H9 (cell line): ENCODE measurements at regions not wholly inside any gene's neighbourhood (a gene's known extent, or its start where the extent isn't known, plus 50 kb on each side); places are given as distances from the start of the nearest gene placed in this dataset.

ENCODE experiments used
- DNase-seq: peaks from one replicate; pipeline ENCODE4 v3.0.0-alpha.2; 2017
- H2AFZ ChIP-seq: one replicate; pipeline ENCODE4 v1.6.1; 2013; ENCODE audit warnings: mild to moderate bottlenecking, low read length, control low read depth, moderate library complexity
- H2AK5ac ChIP-seq: 2 replicates; pipeline ENCODE4 v1.6.1; 2013; ENCODE audit warnings: low read length, control low read depth, mixed read lengths; ENCODE audit not compliant: insufficient read length
- H2BK120ac ChIP-seq: one replicate; pipeline ENCODE4 v1.6.1; 2013; ENCODE audit warnings: low read depth, mild to moderate bottlenecking, low read length, control low read depth, inconsistent platforms; ENCODE audit not compliant: poor library complexity, severe bottlenecking
- H2BK12ac ChIP-seq: 2 replicates; pipeline ENCODE4 v1.6.1; 2013; ENCODE audit warnings: low read length, control low read depth, mixed read lengths, low read depth; ENCODE audit not compliant: insufficient read length
- H2BK15ac ChIP-seq: 2 replicates; pipeline ENCODE4 v1.6.1; 2013; ENCODE audit warnings: low read depth, low read length, control low read depth
- H2BK20ac ChIP-seq: one replicate; pipeline ENCODE4 v1.6.1; 2013; ENCODE audit warnings: low read depth, mild to moderate bottlenecking, low read length, control low read depth, inconsistent platforms; ENCODE audit not compliant: poor library complexity, severe bottlenecking
- H2BK5ac ChIP-seq: 2 replicates; pipeline ENCODE4 v1.6.1; 2013; ENCODE audit warnings: low read length, control low read depth, mixed read lengths; ENCODE audit not compliant: insufficient read length
- H3K14ac ChIP-seq: 2 replicates; pipeline ENCODE4 v1.6.1; 2013; ENCODE audit warnings: low read length, control low read depth; ENCODE audit not compliant: insufficient read depth
- H3K18ac ChIP-seq: 2 replicates; pipeline ENCODE4 v1.6.1; 2013; ENCODE audit warnings: low read depth, mild to moderate bottlenecking, mixed read lengths, low read length, control low read depth; ENCODE audit not compliant: insufficient read length
- H3K23ac ChIP-seq: 2 replicates; pipeline ENCODE4 v1.6.1; 2013; ENCODE audit warnings: low read length, control low read depth, mixed read lengths, low read depth; ENCODE audit not compliant: insufficient read length
- H3K23me2 ChIP-seq: 2 replicates; pipeline ENCODE4 v1.6.1; 2013; ENCODE audit warnings: low read depth, mild to moderate bottlenecking, mixed read lengths, low read length, control low read depth; ENCODE audit not compliant: insufficient read length, poor library complexity, severe bottlenecking
- H3K27ac ChIP-seq: 2 replicates; pipeline ENCODE4 v1.5.1; 2013; ENCODE audit warnings: low read length, control low read depth, mixed read lengths, low read depth; ENCODE audit not compliant: insufficient read length
- H3K27me3 ChIP-seq: 2 replicates; pipeline ENCODE4 v1.6.1; 2013; ENCODE audit warnings: low read length, control low read depth, inconsistent platforms; ENCODE audit not compliant: insufficient read depth
- H3K4ac ChIP-seq: 2 replicates; pipeline ENCODE4 v1.6.1; 2013; ENCODE audit warnings: low read depth, mild to moderate bottlenecking, control low read depth, inconsistent platforms, low read length, moderate library complexity
- H3K4me1 ChIP-seq: 2 replicates; pipeline ENCODE4 v1.6.1; 2013; ENCODE audit warnings: low read length, control low read depth, inconsistent platforms; ENCODE audit not compliant: insufficient read depth
- H3K4me2 ChIP-seq: 2 replicates; pipeline ENCODE4 v1.6.1; 2013; ENCODE audit warnings: low read length, control low read depth, mixed read lengths; ENCODE audit not compliant: insufficient read length, insufficient read depth
- H3K56ac ChIP-seq: 2 replicates; pipeline ENCODE4 v1.6.1; 2013; ENCODE audit warnings: low read depth, mild to moderate bottlenecking, mixed read lengths, low read length, control low read depth; ENCODE audit not compliant: insufficient read length
- H3K79me1 ChIP-seq: 2 replicates; pipeline ENCODE4 v1.6.1; 2013; ENCODE audit warnings: low read depth, mild to moderate bottlenecking, moderate library complexity, low read length, control low read depth, inconsistent platforms; ENCODE audit not compliant: insufficient read depth, poor library complexity, severe bottlenecking
- H3K79me2 ChIP-seq: 2 replicates; pipeline ENCODE4 v1.6.1; 2013; ENCODE audit warnings: low read length, control low read depth, inconsistent platforms; ENCODE audit not compliant: insufficient read depth
- H3K9ac ChIP-seq: 2 replicates; pipeline ENCODE4 v1.6.1; 2013; ENCODE audit warnings: low read length, control low read depth, mixed read lengths; ENCODE audit not compliant: insufficient read length; ENCODE audit errors: extremely low read depth
- H3K9me3 ChIP-seq: one replicate; pipeline ENCODE4 v1.6.1; 2013; ENCODE audit warnings: low read depth, low read length, inconsistent platforms; ENCODE audit not compliant: control insufficient read depth
- H3T11ph ChIP-seq: one replicate; pipeline ENCODE4 v1.6.1; 2013; ENCODE audit warnings: mild to moderate bottlenecking, low read length, control low read depth, inconsistent platforms
- H4K20me1 ChIP-seq: one replicate; pipeline ENCODE4 v1.6.1; 2013; ENCODE audit not compliant: control insufficient read depth, insufficient read length, insufficient read depth
- H4K5ac ChIP-seq: 2 replicates; pipeline ENCODE4 v1.6.1; 2013; ENCODE audit warnings: low read depth, mild to moderate bottlenecking, mixed read lengths, low read length, control low read depth; ENCODE audit not compliant: insufficient read length
- H4K8ac ChIP-seq: replicated peaks from 2 replicates; pipeline ENCODE4 v1.6.1; 2013; ENCODE audit warnings: low read length, control low read depth, mixed read lengths, low read depth; ENCODE audit not compliant: insufficient read length
- H4K91ac ChIP-seq: 2 replicates; pipeline ENCODE4 v1.6.1; 2013; ENCODE audit warnings: low read depth, mild to moderate bottlenecking, moderate library complexity, mixed read lengths, low read length, control low read depth; ENCODE audit not compliant: insufficient read length
- H3K27ac Mint-ChIP-seq, 3 experiments: 2 replicates in 2 of 3; 3 replicates in 1 of 3; pipeline ENCODE4 v1.8.0; 2020 to 2021; ENCODE audit warnings: mixed read lengths in 3 of 3, mild to moderate bottlenecking in 1 of 3, moderate library complexity in 1 of 3
- H3K27me3 Mint-ChIP-seq: 2 replicates; pipeline ENCODE4 v1.8.0; 2021; ENCODE audit warnings: low read depth, mild to moderate bottlenecking, moderate library complexity, mixed read lengths
- H3K36me3 Mint-ChIP-seq, 3 experiments: 2 replicates in 2 of 3; 3 replicates in 1 of 3; pipeline ENCODE4 v1.8.0; 2020 to 2021; ENCODE audit warnings: low read depth in 3 of 3, mixed read lengths in 3 of 3; ENCODE audit not compliant: insufficient read depth in 1 of 3
- H3K4me1 Mint-ChIP-seq, 2 experiments: 2 replicates each; pipeline ENCODE4 v1.8.0; 2020; ENCODE audit warnings: mixed read lengths in 2 of 2
- H3K4me3 Mint-ChIP-seq, 2 experiments: 2 replicates in 1 of 2; 3 replicates in 1 of 2; pipeline ENCODE4 v1.8.0; 2020 to 2021; ENCODE audit warnings: mild to moderate bottlenecking in 2 of 2, mixed read lengths in 2 of 2, moderate library complexity in 1 of 2
- H3K9me3 Mint-ChIP-seq, 2 experiments: 2 replicates in 1 of 2; 3 replicates in 1 of 2; pipeline ENCODE4 v1.8.0; 2020; ENCODE audit warnings: mild to moderate bottlenecking in 2 of 2, mixed read lengths in 2 of 2, moderate library complexity in 1 of 2
- CTCF ChIP-seq: fragments of 200-600 bp; sonication (generic); conservative IDR thresholded peaks from 3 replicates; pipeline ENCODE4 v1.8.0; 2021; ENCODE audit warnings: antibody characterized with exemption, mild to moderate bottlenecking
- WGBS: extraction: QIAGEN DNeasy Blood & Tissue Kit; methylation state at CpG from one replicate; pipeline ENCODE4 v1.1.7; 2013; ENCODE audit warnings: missing lambda C conversion rate, low lambda C conversion rate, mixed read lengths; ENCODE audit not compliant: insufficient read length; ENCODE audit errors: extremely low coverage; 5-methylcytosine and 5-hydroxymethylcytosine counted together

- Histone ChIP-seq H2AK5ac (no peak overlapping the region), H3K9me3 (no peaks in the 10 kb centered on the region), H3K14ac (no peak overlapping the region), H3K23me2 (no peaks in the 10 kb centered on the region), H3K79me2 (no peaks in the 10 kb centered on the region), H3K9ac (no peak overlapping the region), H4K20me1 (no peaks in the 10 kb centered on the region), H2BK120ac (no peak overlapping the region), H2BK12ac (no peak overlapping the region), H3K4me1 (peaks cover 12% of the 10 kb centered on the region; the same call in 1 of the 2 replicates), H3K4ac (no peak overlapping the region), H3K79me1 (no peaks in the 10 kb centered on the region), H2AFZ (no peak overlapping the region), H3T11ph (no peak overlapping the region), H3K27ac (no peak overlapping the region), H4K5ac (no peak overlapping the region), H3K27me3 (no peaks in the 10 kb centered on the region), H4K91ac (no peak overlapping the region), H3K18ac (no peak overlapping the region), H2BK20ac (no peak overlapping the region), H2BK5ac (no peak overlapping the region), H3K56ac (no peak overlapping the region), H3K23ac (no peak overlapping the region), H4K8ac (no peak overlapping the region), H2BK15ac (no peak overlapping the region), H3K4me2 (no peak overlapping the region)
- Mint-ChIP-seq H3K4me3 (no peak overlapping the region), H3K27me3 (no peaks in the 10 kb centered on the region; the same call in 1 of the 2 replicates), H3K9me3 (no peaks in the 10 kb centered on the region), H3K36me3 (no peaks in the 10 kb centered on the region), H3K4me1 (peaks cover 6% of the 10 kb centered on the region in 2 experiments; a peak in 3 of 4 replicates), H3K27ac (no peak overlapping the region)
- TF ChIP-seq CTCF: no peak
- WGBS: no CpG with 5 or more reads among the region's 3 CpGs
- no peak for DNase-seq
These were observed 117.6 kb downstream of the TTC6 start for GRCh38 chr14:37712976-37713431.
